Activated CD4-positive, alpha-beta T cell treated with anti-CD3 and anti-CD28 coated beads, Interleukin-2, amount 50 U/mL, for 24 hours (primary cell): ENCODE measurements at regions not wholly inside any gene's neighbourhood (a gene's known extent, or its start where the extent isn't known, plus 50 kb on each side); places are given as distances from the start of the nearest gene placed in this dataset.

Experiments
- DNase-seq, 2 donors: peaks; one replicate each; pipeline ENCODE4 v3.0.0-alpha.2; 2020; ENCODE audit warnings: low read depth in 1 of 2, low spot score in 1 of 2

DNA sequence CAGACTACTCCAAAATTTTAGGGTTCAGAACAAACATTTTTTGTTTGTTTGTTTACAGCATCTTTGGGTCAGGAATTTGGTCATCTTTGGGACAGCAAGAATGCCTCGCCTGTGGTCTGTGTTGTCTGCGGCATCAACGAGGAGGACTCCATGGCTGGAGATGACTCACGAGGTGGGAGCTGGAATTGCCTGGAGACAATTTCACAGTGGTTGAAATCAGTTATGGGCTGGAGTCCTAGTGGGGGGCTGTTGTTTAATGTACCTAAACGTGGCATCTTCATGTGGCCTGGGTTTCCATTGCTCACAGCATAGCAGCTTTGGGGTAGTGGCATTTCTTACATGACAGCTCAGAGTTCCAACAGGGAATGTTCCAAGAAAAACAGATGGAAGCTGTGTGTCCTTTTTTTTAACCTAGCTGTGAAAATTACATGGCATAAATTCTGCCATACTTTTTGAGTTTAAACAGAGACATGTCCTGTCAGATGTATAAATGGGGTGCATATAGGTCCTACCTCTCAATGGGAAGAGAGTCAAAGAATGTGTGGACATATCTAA is 507.3 kb upstream of the CBLB start:
- no peak for DNase-seq

DNA sequence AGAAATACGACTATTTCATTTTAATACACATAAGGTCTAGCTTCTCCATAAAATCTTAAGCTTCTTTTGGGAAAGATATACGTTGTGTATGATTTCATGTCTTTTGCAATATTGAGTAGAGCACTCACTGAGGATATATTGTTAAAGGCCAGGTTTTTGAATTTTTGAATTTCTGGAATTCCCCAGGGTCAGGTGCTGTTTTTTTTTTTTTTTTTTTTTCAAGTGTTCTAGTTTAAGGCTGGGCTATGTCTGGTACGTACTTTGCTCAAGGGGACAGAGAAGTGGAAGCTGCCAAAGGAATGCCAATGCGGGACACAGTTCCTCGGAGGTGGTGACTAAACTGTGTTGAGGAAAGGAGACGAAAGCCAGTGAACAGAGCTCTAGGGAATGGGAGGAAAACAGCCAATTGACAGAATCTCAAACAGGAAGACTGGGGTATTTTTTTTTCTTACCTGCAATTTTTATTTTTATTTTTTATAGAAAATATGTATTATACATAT is 510.5 kb upstream of the CBLB start:
- DNase-seq: no peak

DNA sequence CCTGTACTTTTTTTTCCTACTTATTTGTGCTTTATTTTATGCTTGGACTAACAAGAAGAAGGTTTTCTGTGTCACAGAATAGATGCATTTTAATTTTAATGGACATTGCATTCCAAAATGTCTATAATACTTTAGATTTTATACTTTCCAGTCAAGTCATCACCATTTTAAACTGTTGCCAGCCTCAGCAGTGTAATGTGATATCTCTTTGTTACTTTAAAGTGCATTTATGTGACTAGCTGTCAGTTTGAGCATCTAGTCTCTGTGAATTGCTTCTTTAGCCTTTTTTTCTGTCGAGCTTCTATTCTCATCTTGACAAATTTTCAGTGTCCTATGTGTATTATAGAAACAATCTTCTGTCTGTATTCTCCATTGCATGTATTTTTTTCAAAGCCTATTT is 511.4 kb upstream of the CBLB start:
- DNase-seq: no peak

DNA sequence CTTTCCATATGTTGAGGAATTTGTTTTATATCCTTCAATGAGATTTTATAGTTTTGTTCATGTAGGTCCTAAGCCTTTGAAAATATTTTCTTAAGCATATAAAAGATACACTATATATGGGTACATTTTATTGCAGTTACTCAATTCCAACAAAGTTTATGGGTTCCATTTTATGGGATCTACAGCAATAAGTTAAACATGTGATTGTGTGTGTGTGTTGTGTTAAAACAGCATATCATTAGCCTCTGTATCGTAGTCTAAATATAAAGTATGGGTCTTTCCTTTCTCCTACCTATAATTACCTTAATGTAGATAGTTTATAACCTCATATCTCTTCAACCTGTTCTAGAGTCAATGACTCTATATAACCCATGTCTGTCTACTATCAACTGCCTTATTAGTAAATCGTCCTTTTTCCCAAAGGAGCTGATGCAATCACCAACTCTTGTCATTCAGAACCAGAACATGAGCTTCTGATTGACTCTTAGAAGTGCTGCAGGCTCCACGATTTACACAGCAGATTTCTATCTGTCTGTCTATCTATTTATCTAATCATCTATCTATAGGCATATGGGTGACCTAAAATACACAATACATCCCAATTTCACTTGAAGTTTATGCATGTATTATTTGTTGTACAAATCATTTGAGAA is 512.6 kb upstream of the CBLB start:
- no peak for DNase-seq

DNA sequence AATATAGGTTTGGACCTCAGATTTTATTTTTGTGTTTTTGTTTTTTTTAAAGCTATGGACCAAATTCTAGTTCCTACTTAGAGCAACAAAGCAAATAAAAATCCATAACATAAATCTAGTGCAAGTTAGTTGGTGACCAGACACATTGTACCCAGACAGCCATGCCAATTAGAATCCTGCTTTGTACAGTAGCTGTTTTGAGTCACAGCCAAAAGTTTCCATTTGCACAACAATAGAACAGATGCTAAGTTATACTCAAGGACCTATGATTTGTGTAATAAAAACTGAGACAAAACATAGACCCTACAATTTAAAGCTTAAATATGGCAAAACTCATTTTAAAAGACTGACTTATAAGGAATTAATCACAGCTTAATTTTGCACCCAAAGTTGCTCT is 513.1 kb upstream of the CBLB start:
- DNase-seq: no peak

DNA sequence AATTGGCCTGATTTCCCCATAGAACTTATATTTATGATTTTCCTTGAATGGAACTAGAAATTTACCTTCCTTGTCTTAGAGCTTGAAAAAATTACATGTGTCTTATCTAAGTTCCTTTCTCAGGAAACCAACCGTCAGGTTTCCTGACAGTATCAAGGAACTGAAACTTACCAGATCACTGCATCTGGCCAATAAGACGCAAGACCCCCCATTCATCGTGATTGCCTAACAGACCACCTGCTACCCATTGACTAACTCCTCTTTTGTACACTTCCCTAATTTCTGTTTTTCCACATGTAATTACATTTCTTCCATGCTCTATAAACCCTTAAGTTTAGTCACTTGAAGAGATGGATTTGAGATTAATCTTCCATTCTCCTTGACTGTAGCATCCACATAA is 517.2 kb upstream of the CBLB start:
- DNase-seq: no peak

DNA sequence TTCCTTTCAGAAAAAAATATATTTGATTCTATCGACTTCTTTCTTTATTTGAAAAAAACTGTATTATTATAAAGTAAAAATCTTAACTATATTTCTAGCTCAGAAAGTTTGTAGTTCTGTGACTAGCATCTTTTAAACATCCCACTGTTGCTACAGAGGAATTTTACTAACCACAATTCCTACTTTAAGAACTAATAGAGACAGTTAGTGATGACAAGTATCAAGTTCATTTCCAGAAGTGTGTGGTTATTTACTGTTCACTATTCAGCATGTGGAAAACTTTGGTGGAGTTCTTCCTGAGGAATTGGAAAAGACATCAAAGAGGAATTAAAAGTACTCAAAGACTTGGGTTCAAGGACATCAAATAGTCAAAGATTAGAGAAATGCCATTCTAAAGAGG is 524.1 kb upstream of the CBLB start:
- DNase-seq: no peak

DNA sequence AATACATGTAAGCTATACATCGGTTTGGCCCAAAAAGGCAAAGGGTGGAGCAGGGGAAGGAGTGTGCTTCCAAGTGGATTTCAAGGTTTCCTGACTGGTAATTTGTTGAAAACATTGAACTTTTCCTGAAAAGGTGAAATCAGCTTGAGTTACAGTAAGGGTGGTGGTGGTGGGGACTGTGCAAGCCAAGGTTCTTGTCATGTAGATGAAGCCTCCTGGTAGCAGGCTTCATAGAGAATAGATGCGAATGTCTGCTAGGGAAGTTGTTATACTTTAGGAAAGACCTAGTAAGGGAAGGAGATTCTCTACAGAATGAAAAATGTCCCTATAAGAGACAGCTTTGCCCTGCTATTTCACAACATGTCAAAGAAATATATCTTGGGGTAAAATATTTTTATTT is 528.2 kb upstream of the CBLB start:
- no peak for DNase-seq

DNA sequence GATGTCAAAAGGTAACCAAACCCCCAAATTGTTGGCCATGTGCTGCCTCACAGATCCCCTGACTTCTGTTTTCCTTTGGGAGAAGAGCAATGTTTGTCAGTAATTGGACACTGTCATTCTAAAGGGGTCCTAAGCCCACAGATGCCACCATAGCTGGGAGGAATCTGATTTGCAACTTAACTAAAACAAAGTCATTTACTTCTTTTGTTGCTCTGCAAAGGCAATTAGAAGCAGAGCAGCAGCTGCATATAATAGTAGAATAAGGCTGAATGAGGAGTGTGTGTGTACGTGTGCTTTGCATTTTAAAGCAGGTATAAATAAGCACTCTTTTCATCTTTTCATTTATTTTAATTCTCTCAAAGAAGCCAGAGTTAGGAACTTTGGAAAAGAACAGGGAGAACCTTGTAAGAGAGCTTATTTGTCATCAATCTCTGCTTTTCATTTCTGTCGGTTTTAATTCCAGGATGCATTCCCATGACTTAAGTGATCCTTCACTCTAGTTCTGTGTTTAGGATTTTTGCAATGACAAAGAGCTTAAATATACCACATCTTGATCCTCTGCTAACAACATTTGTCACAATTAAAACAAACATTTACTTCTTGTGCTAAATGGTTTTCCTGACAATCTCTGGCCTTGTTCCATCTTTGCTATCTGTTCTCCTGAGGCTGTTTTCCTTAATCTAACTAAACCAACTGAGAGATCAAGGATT is 530.2 kb upstream of the CBLB start:
- no peak for DNase-seq

DNA sequence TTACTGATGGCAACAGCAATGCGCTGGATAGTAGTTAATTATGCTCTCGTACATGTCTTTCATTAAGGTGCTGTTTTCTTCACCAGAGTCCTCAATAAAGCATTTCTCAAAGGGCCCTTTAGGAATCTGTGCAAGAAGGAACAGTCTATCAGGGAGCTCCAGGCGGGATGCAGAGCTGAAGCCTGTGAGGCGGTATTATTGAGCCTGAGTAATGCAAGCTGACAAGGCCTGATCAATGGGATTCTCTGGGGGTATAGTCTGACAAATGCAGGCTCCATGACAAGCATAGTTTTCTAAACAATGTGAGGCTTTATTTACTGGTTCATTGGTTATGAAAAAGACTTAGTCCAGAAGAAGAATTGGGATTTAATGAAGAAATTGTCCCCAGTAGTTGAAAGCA is 530.9 kb upstream of the CBLB start:
- no peak for DNase-seq

DNA sequence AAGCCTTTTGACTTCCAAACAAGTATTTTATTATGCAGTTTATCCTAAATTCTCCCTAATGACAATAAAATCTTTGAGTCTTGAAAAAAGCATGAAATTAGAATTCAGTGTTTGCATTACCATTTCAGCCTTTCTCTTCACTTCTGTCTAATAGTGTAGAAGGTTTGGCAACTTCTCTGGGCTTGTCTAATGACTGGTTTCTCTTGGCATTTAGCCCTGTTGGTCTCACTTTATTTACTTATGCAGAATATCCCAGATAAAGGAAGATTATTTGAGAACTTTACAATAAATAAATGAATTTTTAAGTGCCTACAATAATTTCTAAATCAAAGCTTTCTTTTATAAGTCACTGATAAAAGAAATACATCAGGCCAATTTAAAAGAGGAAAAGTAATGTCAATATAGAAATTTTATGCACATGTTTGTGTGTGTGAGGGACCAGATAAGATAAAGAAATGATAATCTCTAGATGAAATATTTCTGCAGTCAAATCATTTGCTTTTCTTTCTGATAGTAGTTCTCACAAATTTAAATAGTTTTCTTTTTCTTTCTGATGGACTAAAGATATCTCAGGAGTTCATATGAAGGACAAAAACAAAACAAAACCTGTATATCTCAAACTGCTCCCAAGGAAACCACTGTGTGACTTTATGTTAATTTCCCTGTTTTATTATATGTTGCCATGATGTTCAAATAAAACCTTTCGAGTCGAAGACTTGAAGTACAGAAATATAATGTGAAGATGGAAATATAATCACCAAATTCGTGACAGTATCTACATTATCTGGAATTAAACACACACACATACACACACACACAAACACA is 533.1 kb upstream of the CBLB start:
- DNase-seq: no peak

DNA sequence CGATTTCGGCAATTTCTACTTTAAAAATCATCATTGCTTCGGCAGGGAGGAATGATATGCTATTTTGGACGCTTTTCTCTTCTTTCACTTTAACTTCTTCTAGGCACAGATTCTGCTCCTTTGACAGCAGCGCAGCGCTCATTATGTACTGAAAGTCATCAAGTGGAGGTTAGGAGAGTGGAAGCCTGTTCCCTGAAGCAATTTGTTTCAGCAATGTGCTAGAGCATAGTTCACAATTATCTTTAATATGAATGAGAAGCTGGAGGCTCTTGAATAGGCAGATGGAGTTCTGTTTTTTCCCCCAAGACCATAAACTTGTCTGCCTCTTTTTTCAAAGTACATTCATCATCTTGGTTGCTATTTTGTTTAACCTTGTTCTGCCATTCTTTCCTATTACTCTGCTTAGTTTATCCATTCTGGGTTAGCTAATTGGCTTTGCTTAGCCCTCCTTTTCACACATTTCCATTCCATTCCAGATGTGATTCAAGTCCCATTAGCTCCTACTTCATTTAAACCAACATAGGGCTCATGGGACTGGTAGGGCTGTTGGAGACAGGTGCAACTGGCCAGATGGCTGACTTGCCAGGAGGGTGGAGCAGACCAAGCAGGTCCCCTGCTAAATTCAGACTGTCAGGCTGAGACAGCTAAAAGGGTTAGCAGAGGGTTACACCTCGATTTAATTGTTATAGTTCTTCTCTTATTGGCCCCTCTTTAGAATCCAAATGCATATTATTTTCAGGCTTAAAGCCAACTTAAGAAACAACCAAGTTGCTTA is 534.7 kb upstream of the CBLB start:
- DNase-seq: no peak

DNA sequence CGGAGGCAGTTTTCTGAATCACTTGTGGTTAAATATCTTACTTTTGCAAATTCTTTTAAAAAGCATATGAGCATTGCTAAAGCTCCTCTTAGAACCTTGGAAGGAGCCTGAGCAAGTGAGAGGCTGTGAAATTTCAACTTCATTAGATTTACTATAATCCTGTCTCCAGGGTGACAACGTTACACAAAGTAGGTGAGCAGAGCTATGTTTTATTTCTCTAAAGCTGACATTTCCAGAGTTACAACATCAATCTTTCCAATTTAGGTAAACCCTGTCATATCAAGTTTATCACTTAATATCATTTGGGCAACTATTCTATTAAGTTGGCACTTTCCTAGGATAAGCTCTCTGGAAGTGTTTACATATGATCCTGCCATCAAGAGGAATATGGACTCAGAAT is 544.9 kb upstream of the CBLB start:
- DNase-seq: no peak

DNA sequence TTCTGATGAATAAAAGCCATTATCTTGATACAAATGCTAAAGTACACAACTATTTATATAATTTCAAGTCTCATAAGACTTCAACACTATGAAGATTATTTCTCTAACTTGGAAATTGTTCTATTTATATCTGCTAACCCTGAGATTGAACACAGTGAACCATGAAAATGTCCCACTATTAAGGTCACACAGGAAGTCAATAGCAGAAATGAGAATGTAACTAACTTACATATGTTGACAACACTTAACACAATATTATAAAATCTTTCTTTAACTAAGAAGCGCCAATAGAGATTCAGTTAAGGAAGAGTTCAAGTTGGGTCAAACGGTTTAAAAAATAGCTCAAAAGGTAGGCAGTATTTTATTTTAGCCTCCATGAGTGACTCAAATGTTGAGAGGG is 551.8 kb upstream of the CBLB start:
- DNase-seq: no peak

DNA sequence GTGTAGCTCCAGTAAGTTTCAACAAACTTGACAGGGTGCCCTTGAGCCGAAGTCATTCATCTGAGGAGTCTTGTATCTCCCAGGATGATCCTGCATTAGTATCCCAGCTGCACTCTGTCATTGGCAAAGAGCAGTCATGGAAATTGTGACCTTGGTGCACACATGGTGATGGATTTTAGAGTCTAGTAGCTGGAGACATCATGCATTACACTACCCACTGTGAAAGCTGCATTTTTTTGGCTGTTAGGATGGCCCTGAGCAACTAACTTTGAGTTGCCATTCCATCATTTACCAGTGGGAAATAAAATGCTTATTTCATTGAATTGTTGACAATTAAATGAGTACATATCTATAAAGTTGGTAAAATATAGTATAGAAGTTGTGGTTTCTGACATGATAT is 552.6 kb upstream of the CBLB start:
- no peak for DNase-seq

DNA sequence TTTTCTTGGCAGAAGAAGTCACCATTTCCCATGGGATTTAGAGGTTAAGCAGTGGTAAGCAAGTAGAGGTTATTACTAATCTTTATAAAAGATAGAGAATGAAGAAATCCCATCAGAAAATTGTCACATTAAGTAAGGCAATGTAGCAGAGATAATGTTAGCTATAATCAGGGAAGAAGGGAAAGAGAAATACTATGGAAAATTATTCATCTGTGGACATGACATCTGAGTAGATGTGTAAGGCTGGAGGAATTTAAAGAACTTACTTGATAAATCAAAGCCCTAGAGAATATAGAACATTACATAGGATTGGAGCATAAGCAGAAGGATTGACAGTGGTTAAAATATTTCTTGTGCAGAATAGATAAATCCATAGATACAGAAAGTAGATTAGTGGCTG is 553.1 kb upstream of the CBLB start:
- DNase-seq: no peak

DNA sequence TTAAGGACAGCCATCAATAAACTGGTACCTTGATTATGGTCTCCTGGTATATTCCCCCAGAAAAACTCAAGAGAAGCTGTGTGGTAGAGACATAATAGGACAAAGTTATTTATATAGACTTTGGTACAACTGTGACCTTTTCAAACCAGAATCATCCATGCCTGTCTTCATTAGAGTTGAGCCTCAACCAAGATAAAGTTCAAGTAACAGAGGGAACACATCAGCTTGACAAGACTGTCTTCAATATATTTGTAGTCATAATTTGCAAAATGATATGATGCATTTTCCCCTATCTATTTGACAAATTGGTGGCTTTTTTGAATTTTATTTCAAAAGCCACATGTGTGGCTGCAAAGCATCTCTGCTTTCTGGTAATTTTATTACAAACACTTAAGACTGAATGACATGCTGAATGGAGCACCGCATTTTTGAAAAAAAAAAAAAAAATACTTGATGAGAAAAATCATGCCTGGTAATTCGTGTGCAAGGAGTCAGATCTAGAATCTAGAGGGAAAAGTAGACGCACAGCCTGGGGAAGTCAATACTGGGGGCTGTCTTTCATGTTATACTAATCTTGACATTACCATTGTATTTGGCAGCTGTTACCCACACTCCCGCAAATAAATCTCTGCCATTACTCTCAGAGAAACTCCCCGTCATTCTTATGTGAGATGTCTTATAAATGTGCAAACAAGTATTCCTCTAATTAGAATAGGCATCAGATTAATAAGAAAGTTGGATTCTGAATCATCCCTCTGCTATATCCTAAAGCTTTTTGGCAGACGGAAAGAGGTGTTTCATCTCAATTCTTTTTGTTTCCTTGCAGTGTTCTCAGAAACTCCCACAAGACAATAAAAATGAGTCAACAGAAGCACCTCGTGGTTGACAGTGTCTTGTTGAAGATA is 554.8 kb upstream of the CBLB start:
- peak in 1 of 2 donors; percentile 36 for DNase-seq

DNA sequence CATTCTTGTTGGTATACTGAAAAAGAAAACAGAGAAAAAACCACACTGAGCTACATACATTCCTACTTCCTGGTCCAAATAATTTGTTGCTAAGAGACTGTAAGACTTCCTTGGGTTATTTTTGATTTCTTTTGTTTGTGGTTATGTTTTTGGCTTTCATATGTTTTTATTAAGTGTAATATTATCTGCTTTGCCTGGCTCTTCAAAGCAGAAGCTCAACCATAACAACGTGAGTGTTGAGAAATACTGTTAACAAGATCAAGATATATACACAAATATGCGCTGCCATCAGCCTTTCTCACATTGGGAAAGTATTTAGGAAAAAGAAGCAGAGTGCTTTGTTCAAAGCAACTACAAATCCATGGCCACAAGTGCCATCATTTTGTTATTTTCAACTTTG is 556.2 kb upstream of the CBLB start:
- no peak for DNase-seq

DNA sequence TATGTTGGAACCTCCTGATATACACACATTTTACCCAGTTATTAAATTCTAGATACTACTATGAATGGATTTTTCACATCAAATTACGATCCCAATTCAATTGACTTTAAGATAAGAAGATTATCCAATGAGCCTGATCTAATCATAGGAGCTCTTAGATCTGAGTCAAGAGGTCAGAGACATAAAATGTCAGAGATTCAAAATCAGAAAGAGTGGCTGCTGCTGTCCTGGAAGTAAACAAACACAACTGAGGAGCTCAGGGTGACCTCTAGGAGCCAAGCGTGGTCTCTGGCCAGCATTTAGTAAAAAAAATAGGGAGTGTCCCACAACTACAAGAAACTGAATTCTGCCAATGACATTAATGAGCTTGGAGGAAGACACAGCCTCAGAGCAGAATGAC is 557.1 kb upstream of the CBLB start:
- DNase-seq: no peak

DNA sequence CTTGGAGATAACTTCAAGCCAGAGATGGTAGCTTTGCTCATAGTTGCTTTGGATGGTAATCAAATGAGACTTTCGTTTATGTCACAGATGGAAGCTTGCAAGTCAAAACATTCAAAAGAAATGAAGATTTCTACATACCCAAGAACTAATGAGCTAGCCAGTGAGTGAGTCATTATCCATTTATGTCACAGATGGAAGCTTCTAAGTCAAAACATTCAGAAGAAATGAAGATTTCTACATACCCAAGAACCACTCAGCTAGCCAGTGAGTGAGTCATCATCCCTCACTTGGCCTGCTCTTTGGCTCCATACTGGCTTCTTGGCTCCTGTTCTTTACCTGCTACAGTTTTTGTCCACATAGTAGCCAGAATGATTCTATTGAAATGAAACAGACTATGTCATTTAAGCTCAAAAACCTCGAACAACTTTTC is 559.8 kb upstream of the CBLB start:
- DNase-seq: peak in 1 of 2 donors; percentile 39
